Activated T-cell treated with anti-CD3 and anti-CD28 coated beads, Interleukin-2, amount 50 U/mL, for 4 hours (primary cell): ENCODE measurements at regions not wholly inside any gene's neighbourhood (a gene's known extent, or its start where the extent isn't known, plus 50 kb on each side); places are given as distances from the start of the nearest gene placed in this dataset.

Experiments used
- ATAC-seq, 2 donors: fragments of 200-7000 bp; cut with Tn5 transposase; one replicate each; pipeline ENCODE4 v1.10.0; 2021
- DNase-seq: peaks from one replicate; pipeline ENCODE4 v3.0.0-alpha.2; 2020
- H3K27me3 Mint-ChIP-seq: one replicate; pipeline ENCODE4 v1.8.0; 2021; ENCODE audit warnings: low read depth, mixed read lengths
- H3K36me3 Mint-ChIP-seq: one replicate; pipeline ENCODE4 v1.8.0; 2022; ENCODE audit warnings: mixed read lengths; ENCODE audit not compliant: insufficient read depth
- H3K4me1 Mint-ChIP-seq: one replicate; pipeline ENCODE4 v1.8.0; 2021; ENCODE audit warnings: low read depth, mixed read lengths
- H3K4me3 Mint-ChIP-seq: one replicate; pipeline ENCODE4 v1.8.0; 2021; ENCODE audit warnings: mild to moderate bottlenecking, moderate library complexity, mixed read lengths
- H3K9me3 Mint-ChIP-seq: one replicate; pipeline ENCODE4 v1.8.0; 2021; ENCODE audit warnings: mixed read lengths

DNA sequence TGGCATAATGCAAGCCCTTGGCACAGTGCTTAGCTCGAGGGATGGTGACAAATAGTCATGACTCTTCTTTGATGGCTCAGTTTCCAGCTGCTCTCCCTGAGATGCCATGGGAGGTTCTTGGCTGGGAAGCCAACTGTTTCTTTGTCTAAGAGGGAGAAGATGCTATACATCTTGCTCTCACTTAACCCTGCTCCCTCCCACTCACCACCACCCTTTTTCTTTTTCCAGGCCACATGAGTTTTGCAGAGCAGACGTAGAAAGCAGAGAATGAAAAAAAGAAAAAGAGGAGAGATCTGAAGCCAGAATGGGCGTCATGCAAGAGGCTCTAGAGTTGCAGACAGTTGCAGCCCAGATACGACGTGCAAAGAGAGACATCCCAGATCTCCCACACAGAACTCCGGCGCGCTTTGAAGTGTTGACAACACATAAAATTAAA lies 160.5 kb downstream of the FGF18 start:
- peaks cover 3% of the 10 kb centered on the region for H3K27me3 Mint-ChIP-seq
- no peaks in the 10 kb centered on the region for H3K36me3 Mint-ChIP-seq
- no peak for ATAC-seq
- peaks cover 6% of the 10 kb centered on the region for H3K9me3 Mint-ChIP-seq
- H3K4me1 Mint-ChIP-seq: no peaks in the 10 kb centered on the region
- no peak for DNase-seq
- no peak overlapping the region for H3K4me3 Mint-ChIP-seq

- H3K9me3 Mint-ChIP-seq: peaks cover 6% of the 10 kb centered on the region
- no peak overlapping the region for H3K4me3 Mint-ChIP-seq
- ATAC-seq (no peak), DNase-seq (no peak)
- H3K4me1 Mint-ChIP-seq: no peaks in the 10 kb centered on the region
- peaks cover 3% of the 10 kb centered on the region for H3K27me3 Mint-ChIP-seq
- H3K36me3 Mint-ChIP-seq: no peaks in the 10 kb centered on the region
Measured at GRCh38 chr5:171580502-171581265, 161.2 kb downstream of the FGF18 start.

DNA sequence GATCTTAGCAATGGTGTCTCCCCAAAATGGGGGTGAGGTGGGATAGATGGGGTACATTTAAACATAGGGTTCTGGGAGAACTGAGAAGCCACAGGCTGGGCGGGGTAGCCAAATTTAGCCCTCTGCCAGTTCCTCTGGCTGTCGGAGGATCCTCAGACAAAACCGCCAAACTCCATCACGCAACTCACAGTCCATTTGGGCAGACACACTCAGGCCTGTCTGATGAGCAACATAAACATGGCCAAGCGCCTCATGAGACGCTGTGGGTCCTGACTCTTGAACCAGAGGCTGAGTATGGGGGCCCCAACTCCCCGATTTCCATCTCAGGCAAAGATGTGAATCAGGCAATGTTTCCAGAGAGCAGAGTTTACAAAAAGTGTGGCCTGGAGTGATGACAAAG lies 162.3 kb downstream of the FGF18 start:
- DNase-seq: no peak
- Mint-ChIP-seq H3K27me3 (peaks cover 3% of the 10 kb centered on the region), H3K4me3 (no peak overlapping the region), H3K4me1 (no peaks in the 10 kb centered on the region), H3K9me3 (no peaks in the 10 kb centered on the region), H3K36me3 (no peaks in the 10 kb centered on the region)
- no peak for ATAC-seq

GRCh38 chr5:171582849-171583248 lies 163.4 kb downstream of the FGF18 start:
- Mint-ChIP-seq H3K4me1 (no peaks in the 10 kb centered on the region), H3K27me3 (peaks cover 6% of the 10 kb centered on the region), H3K9me3 (no peaks in the 10 kb centered on the region), H3K36me3 (no peaks in the 10 kb centered on the region), H3K4me3 (no peak overlapping the region)
- DNase-seq: no peak
- ATAC-seq: no peak

GRCh38 chr5:171585981-171586380 lies 166.5 kb downstream of the FGF18 start:
- ATAC-seq: no peak
- no peaks in the 10 kb centered on the region for H3K4me1 Mint-ChIP-seq
- peaks cover 6% of the 10 kb centered on the region for H3K27me3 Mint-ChIP-seq
- H3K4me3 Mint-ChIP-seq: no peak overlapping the region
- no peaks in the 10 kb centered on the region for H3K9me3 Mint-ChIP-seq
- H3K36me3 Mint-ChIP-seq: no peaks in the 10 kb centered on the region
- no peak for DNase-seq

DNA sequence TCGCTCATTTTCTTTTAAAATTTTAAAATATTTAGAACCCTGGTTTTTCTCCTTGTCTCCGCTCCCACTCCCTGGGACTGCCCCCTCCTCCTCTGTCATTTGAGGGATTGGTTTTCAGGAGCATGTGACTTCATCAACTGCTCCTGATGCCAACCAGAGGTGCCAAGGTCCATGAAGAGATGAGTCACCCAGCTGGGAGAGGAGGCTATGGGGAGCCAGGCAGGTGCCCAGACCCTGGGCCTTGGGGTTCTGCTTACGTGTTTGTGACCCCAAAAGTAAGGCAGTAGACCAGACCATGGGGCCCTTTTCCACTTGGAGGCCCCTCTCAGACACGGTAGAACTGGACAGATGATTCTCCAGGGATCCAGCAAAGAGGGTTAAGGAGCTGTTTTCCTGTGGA lies 167.0 kb downstream of the FGF18 start:
- Mint-ChIP-seq H3K27me3 (peaks cover 6% of the 10 kb centered on the region), H3K4me3 (no peak overlapping the region), H3K36me3 (no peaks in the 10 kb centered on the region), H3K9me3 (no peaks in the 10 kb centered on the region), H3K4me1 (no peaks in the 10 kb centered on the region)
- no peak for DNase-seq
- ATAC-seq: no peak

- H3K4me1 Mint-ChIP-seq: no peaks in the 10 kb centered on the region
- DNase-seq: no peak
Measured at GRCh38 chr5:171588046-171588445, 168.6 kb downstream of the FGF18 start.

DNA sequence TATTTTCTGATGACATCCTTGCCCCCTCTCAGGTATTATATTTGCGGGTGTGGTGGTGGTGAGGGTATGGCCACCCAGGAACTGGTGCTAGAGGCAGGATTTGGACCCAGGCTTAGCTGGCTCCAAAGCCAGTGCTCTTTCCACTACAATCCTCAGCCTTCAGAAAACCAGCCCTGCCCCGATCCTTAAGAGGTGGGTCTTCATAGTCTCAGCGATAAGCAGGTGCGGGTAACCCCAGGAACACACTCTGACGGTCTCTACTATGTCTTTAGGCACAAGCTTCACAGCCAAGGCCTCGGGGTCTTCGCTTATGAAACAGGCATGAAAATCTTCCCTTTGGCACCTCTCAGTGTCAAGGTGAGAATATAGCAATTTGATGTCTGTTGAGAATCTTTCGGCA lies 169.3 kb downstream of the FGF18 start:
- Mint-ChIP-seq H3K9me3 (no peaks in the 10 kb centered on the region), H3K4me3 (no peak overlapping the region), H3K27me3 (peaks cover 4% of the 10 kb centered on the region), H3K36me3 (no peaks in the 10 kb centered on the region), H3K4me1 (no peaks in the 10 kb centered on the region)
- DNase-seq (no peak), ATAC-seq (no peak)

More at GRCh38 chr5:171588046-171588445, 168.6 kb downstream of the FGF18 start:
- Mint-ChIP-seq H3K36me3 (no peaks in the 10 kb centered on the region), H3K4me3 (no peak overlapping the region), H3K9me3 (no peaks in the 10 kb centered on the region), H3K27me3 (peaks cover 6% of the 10 kb centered on the region)
- ATAC-seq: no peak

DNA sequence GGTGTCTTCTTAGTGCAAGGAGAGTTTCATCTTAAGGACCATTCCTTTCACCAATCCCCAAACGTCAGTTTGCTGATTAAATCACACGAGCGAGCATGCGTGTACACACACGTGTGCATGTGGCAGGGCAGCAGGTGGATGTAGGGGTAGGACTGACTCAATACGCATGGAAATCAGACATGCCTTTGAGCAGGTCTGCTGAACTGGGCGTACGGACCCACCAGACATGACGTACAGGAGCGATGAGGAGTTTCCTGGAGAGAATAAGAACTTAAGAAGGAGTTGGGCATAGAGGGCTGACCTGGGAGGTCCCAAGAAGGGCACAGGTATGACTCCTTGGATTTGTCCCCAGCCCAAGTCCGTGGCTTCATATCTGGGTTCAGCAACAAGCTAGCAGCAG lies 170.0 kb downstream of the FGF18 start:
- H3K4me1 Mint-ChIP-seq: no peaks in the 10 kb centered on the region
- DNase-seq (no peak), ATAC-seq (no peak)
- H3K4me3 Mint-ChIP-seq: no peak overlapping the region
- peaks cover 4% of the 10 kb centered on the region for H3K27me3 Mint-ChIP-seq
- H3K9me3 Mint-ChIP-seq: no peaks in the 10 kb centered on the region
- no peaks in the 10 kb centered on the region for H3K36me3 Mint-ChIP-seq

GRCh38 chr5:171592076-171592475 lies 172.6 kb downstream of the FGF18 start:
- Mint-ChIP-seq H3K36me3 (no peaks in the 10 kb centered on the region), H3K4me1 (no peaks in the 10 kb centered on the region), H3K4me3 (no peak overlapping the region), H3K9me3 (no peaks in the 10 kb centered on the region), H3K27me3 (peaks cover 1% of the 10 kb centered on the region)
- ATAC-seq (no peak), DNase-seq (no peak)

DNA sequence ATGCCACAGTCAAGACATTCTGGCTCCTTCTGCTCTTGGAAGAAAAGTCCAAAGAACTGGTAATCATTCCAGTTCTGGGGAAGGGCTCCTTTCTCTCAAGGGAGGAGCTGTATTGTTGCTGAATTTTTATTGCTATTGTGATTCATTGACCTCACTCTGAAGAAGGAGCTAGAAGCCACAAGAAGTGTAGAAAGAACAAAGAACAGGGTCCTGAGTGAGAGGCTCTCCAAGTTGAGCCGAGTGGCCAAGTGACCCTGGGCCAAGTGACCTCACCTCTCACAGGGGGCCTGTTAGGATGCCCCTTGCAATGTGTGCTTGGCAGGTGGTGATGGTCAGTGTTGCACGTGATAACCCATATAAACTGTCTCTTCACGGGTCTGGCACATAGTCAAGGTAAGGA lies 173.3 kb downstream of the FGF18 start:
- Mint-ChIP-seq H3K9me3 (no peaks in the 10 kb centered on the region), H3K36me3 (no peaks in the 10 kb centered on the region), H3K27me3 (peaks cover 3% of the 10 kb centered on the region), H3K4me1 (no peaks in the 10 kb centered on the region), H3K4me3 (no peak overlapping the region)
- ATAC-seq: no peak
- DNase-seq: no peak

DNA sequence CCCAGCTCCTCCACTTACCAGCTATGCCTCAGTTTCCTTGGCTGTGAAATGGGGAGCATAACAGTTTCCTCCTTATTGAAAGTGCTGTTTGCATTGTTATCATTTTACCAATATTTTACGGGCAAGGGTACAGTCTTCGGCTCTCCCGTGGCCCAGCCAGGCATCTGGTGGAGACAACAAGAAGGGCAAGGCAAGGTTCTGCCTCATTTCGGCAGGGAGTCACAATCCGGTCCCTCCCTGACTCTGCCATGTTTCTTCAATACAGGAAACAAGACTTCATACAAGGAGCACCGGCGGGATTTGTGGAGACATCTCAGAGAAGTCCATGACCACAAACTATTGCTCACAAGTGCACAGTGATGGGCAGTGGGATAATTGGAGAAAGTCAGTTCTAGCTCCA lies 174.0 kb downstream of the FGF18 start:
- H3K36me3 Mint-ChIP-seq: no peaks in the 10 kb centered on the region
- no peak for ATAC-seq
- no peaks in the 10 kb centered on the region for H3K9me3 Mint-ChIP-seq
- H3K4me1 Mint-ChIP-seq: no peaks in the 10 kb centered on the region
- peaks cover 5% of the 10 kb centered on the region for H3K27me3 Mint-ChIP-seq
- DNase-seq: no peak
- H3K4me3 Mint-ChIP-seq: no peak overlapping the region

GRCh38 chr5:171593976-171594375 lies 174.5 kb downstream of the FGF18 start:
- no peak for DNase-seq
- Mint-ChIP-seq H3K4me3 (no peak overlapping the region), H3K9me3 (no peaks in the 10 kb centered on the region), H3K36me3 (no peaks in the 10 kb centered on the region), H3K27me3 (peaks cover 5% of the 10 kb centered on the region), H3K4me1 (no peaks in the 10 kb centered on the region)
- no peak for ATAC-seq

DNA sequence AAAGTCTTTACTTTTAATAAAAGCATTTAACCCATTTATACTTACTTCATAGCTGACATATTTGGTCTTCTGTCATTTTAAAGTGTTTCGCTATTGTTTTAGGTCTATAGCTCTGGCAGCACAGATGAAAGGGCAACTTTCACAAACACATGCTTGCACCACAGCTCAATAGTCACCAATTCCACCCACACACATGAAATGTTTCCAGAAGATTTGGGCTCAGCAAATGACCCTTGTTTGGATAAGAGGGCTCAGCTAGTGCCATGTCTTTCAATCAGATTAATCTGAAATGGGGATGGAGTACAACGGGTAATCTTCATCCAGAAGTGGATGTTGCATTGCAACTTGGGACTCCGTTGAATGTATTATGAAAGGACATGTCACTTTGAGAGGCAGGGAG lies 176.0 kb downstream of the FGF18 start:
- no peak for DNase-seq
- Mint-ChIP-seq H3K27me3 (peaks cover 5% of the 10 kb centered on the region), H3K4me1 (peaks cover under 1% of the 10 kb centered on the region), H3K36me3 (no peaks in the 10 kb centered on the region), H3K9me3 (no peaks in the 10 kb centered on the region), H3K4me3 (no peak overlapping the region)
- no peak for ATAC-seq

DNA sequence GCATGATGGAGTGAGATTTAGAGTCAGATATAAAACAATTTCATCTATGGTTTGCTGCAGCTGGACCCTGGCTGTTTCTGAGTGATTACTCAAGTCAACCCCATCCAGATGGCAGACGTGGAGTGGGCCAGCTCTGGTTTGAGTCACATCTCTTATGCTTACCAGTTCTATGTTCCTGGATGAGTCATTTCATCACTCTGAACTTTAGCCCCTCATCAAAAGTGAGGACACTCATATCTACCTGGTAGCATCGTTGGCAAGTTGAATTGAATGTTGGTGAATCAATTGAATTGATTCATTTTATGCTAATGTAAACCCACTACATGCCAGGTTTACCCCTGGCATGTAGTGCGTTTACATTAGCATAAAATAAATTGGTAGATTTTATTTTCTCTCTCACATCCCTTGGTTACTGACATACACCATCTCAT lies 176.4 kb downstream of the FGF18 start:
- DNase-seq: no peak
- Mint-ChIP-seq H3K4me3 (no peak overlapping the region), H3K27me3 (peaks cover 5% of the 10 kb centered on the region), H3K4me1 (peaks cover 4% of the 10 kb centered on the region), H3K36me3 (no peaks in the 10 kb centered on the region), H3K9me3 (no peaks in the 10 kb centered on the region)
- ATAC-seq: no peak
